H9 (cell line): ENCODE measurements at regions not wholly inside any gene's neighbourhood (a gene's known extent, or its start where the extent isn't known, plus 50 kb on each side); places are given as distances from the start of the nearest gene placed in this dataset.

Source experiments
- DNase-seq: peaks from one replicate; pipeline ENCODE4 v3.0.0-alpha.2; 2017
- H2AFZ ChIP-seq: one replicate; pipeline ENCODE4 v1.6.1; 2013; ENCODE audit warnings: mild to moderate bottlenecking, low read length, control low read depth, moderate library complexity
- H2AK5ac ChIP-seq: 2 replicates; pipeline ENCODE4 v1.6.1; 2013; ENCODE audit warnings: low read length, control low read depth, mixed read lengths; ENCODE audit not compliant: insufficient read length
- H2BK120ac ChIP-seq: one replicate; pipeline ENCODE4 v1.6.1; 2013; ENCODE audit warnings: low read depth, mild to moderate bottlenecking, low read length, control low read depth, inconsistent platforms; ENCODE audit not compliant: poor library complexity, severe bottlenecking
- H2BK12ac ChIP-seq: 2 replicates; pipeline ENCODE4 v1.6.1; 2013; ENCODE audit warnings: low read length, control low read depth, mixed read lengths, low read depth; ENCODE audit not compliant: insufficient read length
- H2BK15ac ChIP-seq: 2 replicates; pipeline ENCODE4 v1.6.1; 2013; ENCODE audit warnings: low read depth, low read length, control low read depth
- H2BK20ac ChIP-seq: one replicate; pipeline ENCODE4 v1.6.1; 2013; ENCODE audit warnings: low read depth, mild to moderate bottlenecking, low read length, control low read depth, inconsistent platforms; ENCODE audit not compliant: poor library complexity, severe bottlenecking
- H2BK5ac ChIP-seq: 2 replicates; pipeline ENCODE4 v1.6.1; 2013; ENCODE audit warnings: low read length, control low read depth, mixed read lengths; ENCODE audit not compliant: insufficient read length
- H3K14ac ChIP-seq: 2 replicates; pipeline ENCODE4 v1.6.1; 2013; ENCODE audit warnings: low read length, control low read depth; ENCODE audit not compliant: insufficient read depth
- H3K18ac ChIP-seq: 2 replicates; pipeline ENCODE4 v1.6.1; 2013; ENCODE audit warnings: low read depth, mild to moderate bottlenecking, mixed read lengths, low read length, control low read depth; ENCODE audit not compliant: insufficient read length
- H3K23ac ChIP-seq: 2 replicates; pipeline ENCODE4 v1.6.1; 2013; ENCODE audit warnings: low read length, control low read depth, mixed read lengths, low read depth; ENCODE audit not compliant: insufficient read length
- H3K23me2 ChIP-seq: 2 replicates; pipeline ENCODE4 v1.6.1; 2013; ENCODE audit warnings: low read depth, mild to moderate bottlenecking, mixed read lengths, low read length, control low read depth; ENCODE audit not compliant: insufficient read length, poor library complexity, severe bottlenecking
- H3K27ac ChIP-seq: 2 replicates; pipeline ENCODE4 v1.5.1; 2013; ENCODE audit warnings: low read length, control low read depth, mixed read lengths, low read depth; ENCODE audit not compliant: insufficient read length
- H3K27me3 ChIP-seq: 2 replicates; pipeline ENCODE4 v1.6.1; 2013; ENCODE audit warnings: low read length, control low read depth, inconsistent platforms; ENCODE audit not compliant: insufficient read depth
- H3K4ac ChIP-seq: 2 replicates; pipeline ENCODE4 v1.6.1; 2013; ENCODE audit warnings: low read depth, mild to moderate bottlenecking, control low read depth, inconsistent platforms, low read length, moderate library complexity
- H3K4me1 ChIP-seq: 2 replicates; pipeline ENCODE4 v1.6.1; 2013; ENCODE audit warnings: low read length, control low read depth, inconsistent platforms; ENCODE audit not compliant: insufficient read depth
- H3K4me2 ChIP-seq: 2 replicates; pipeline ENCODE4 v1.6.1; 2013; ENCODE audit warnings: low read length, control low read depth, mixed read lengths; ENCODE audit not compliant: insufficient read length, insufficient read depth
- H3K56ac ChIP-seq: 2 replicates; pipeline ENCODE4 v1.6.1; 2013; ENCODE audit warnings: low read depth, mild to moderate bottlenecking, mixed read lengths, low read length, control low read depth; ENCODE audit not compliant: insufficient read length
- H3K79me1 ChIP-seq: 2 replicates; pipeline ENCODE4 v1.6.1; 2013; ENCODE audit warnings: low read depth, mild to moderate bottlenecking, moderate library complexity, low read length, control low read depth, inconsistent platforms; ENCODE audit not compliant: insufficient read depth, poor library complexity, severe bottlenecking
- H3K79me2 ChIP-seq: 2 replicates; pipeline ENCODE4 v1.6.1; 2013; ENCODE audit warnings: low read length, control low read depth, inconsistent platforms; ENCODE audit not compliant: insufficient read depth
- H3K9ac ChIP-seq: 2 replicates; pipeline ENCODE4 v1.6.1; 2013; ENCODE audit warnings: low read length, control low read depth, mixed read lengths; ENCODE audit not compliant: insufficient read length; ENCODE audit errors: extremely low read depth
- H3K9me3 ChIP-seq: one replicate; pipeline ENCODE4 v1.6.1; 2013; ENCODE audit warnings: low read depth, low read length, inconsistent platforms; ENCODE audit not compliant: control insufficient read depth
- H3T11ph ChIP-seq: one replicate; pipeline ENCODE4 v1.6.1; 2013; ENCODE audit warnings: mild to moderate bottlenecking, low read length, control low read depth, inconsistent platforms
- H4K20me1 ChIP-seq: one replicate; pipeline ENCODE4 v1.6.1; 2013; ENCODE audit not compliant: control insufficient read depth, insufficient read length, insufficient read depth
- H4K5ac ChIP-seq: 2 replicates; pipeline ENCODE4 v1.6.1; 2013; ENCODE audit warnings: low read depth, mild to moderate bottlenecking, mixed read lengths, low read length, control low read depth; ENCODE audit not compliant: insufficient read length
- H4K8ac ChIP-seq: replicated peaks from 2 replicates; pipeline ENCODE4 v1.6.1; 2013; ENCODE audit warnings: low read length, control low read depth, mixed read lengths, low read depth; ENCODE audit not compliant: insufficient read length
- H4K91ac ChIP-seq: 2 replicates; pipeline ENCODE4 v1.6.1; 2013; ENCODE audit warnings: low read depth, mild to moderate bottlenecking, moderate library complexity, mixed read lengths, low read length, control low read depth; ENCODE audit not compliant: insufficient read length
- H3K27ac Mint-ChIP-seq, 3 experiments: 2 replicates in 2 of 3; 3 replicates in 1 of 3; pipeline ENCODE4 v1.8.0; 2020 to 2021; ENCODE audit warnings: mixed read lengths in 3 of 3, mild to moderate bottlenecking in 1 of 3, moderate library complexity in 1 of 3
- H3K27me3 Mint-ChIP-seq: 2 replicates; pipeline ENCODE4 v1.8.0; 2021; ENCODE audit warnings: low read depth, mild to moderate bottlenecking, moderate library complexity, mixed read lengths
- H3K36me3 Mint-ChIP-seq, 3 experiments: 2 replicates in 2 of 3; 3 replicates in 1 of 3; pipeline ENCODE4 v1.8.0; 2020 to 2021; ENCODE audit warnings: low read depth in 3 of 3, mixed read lengths in 3 of 3; ENCODE audit not compliant: insufficient read depth in 1 of 3
- H3K4me1 Mint-ChIP-seq, 2 experiments: 2 replicates each; pipeline ENCODE4 v1.8.0; 2020; ENCODE audit warnings: mixed read lengths in 2 of 2
- H3K4me3 Mint-ChIP-seq, 2 experiments: 2 replicates in 1 of 2; 3 replicates in 1 of 2; pipeline ENCODE4 v1.8.0; 2020 to 2021; ENCODE audit warnings: mild to moderate bottlenecking in 2 of 2, mixed read lengths in 2 of 2, moderate library complexity in 1 of 2
- H3K9me3 Mint-ChIP-seq, 2 experiments: 2 replicates in 1 of 2; 3 replicates in 1 of 2; pipeline ENCODE4 v1.8.0; 2020; ENCODE audit warnings: mild to moderate bottlenecking in 2 of 2, mixed read lengths in 2 of 2, moderate library complexity in 1 of 2
- CTCF ChIP-seq: fragments of 200-600 bp; sonication (generic); conservative IDR thresholded peaks from 3 replicates; pipeline ENCODE4 v1.8.0; 2021; ENCODE audit warnings: antibody characterized with exemption, mild to moderate bottlenecking
- WGBS: extraction: QIAGEN DNeasy Blood & Tissue Kit; methylation state at CpG from one replicate; pipeline ENCODE4 v1.1.7; 2013; ENCODE audit warnings: missing lambda C conversion rate, low lambda C conversion rate, mixed read lengths; ENCODE audit not compliant: insufficient read length; ENCODE audit errors: extremely low coverage; 5-methylcytosine and 5-hydroxymethylcytosine counted together

GRCh38 chr13:40309881-40310280, 356.6 kb downstream of the FOXO1 start:
- Histone ChIP-seq H3K9me3 (peaks cover 13% of the 10 kb centered on the region), H3K23ac (no peak overlapping the region), H2BK5ac (no peak overlapping the region), H3K9ac (no peak overlapping the region), H3K4ac (no peak overlapping the region), H2BK20ac (no peak overlapping the region), H3K18ac (no peak overlapping the region), H2BK12ac (no peak overlapping the region), H3K14ac (no peak overlapping the region; the same call in 1 of the 2 replicates), H3K79me2 (no peaks in the 10 kb centered on the region), H3K27me3 (no peaks in the 10 kb centered on the region), H4K5ac (no peak overlapping the region), H2AFZ (no peak overlapping the region), H3K23me2 (no peaks in the 10 kb centered on the region), H4K8ac (no peak overlapping the region), H3K79me1 (no peaks in the 10 kb centered on the region), H4K91ac (no peak overlapping the region), H2BK120ac (no peak overlapping the region), H2AK5ac (no peak overlapping the region), H3K4me1 (no peaks in the 10 kb centered on the region; the same call in 1 of the 2 replicates), H3K4me2 (no peak overlapping the region), H3K27ac (no peak overlapping the region), H3K56ac (no peak overlapping the region), H2BK15ac (no peak overlapping the region), H3T11ph (no peak overlapping the region), H4K20me1 (no peaks in the 10 kb centered on the region)
- no peak for DNase-seq
- Mint-ChIP-seq H3K27me3 (peaks cover 3% of the 10 kb centered on the region), H3K36me3 (peaks cover 11 to 32% (median 23%) of the 10 kb centered on the region in 3 experiments), H3K9me3 (peaks cover 24 to 28% of the 10 kb centered on the region in 2 experiments), H3K4me1 (peaks cover 10 to 13% of the 10 kb centered on the region in 2 experiments), H3K27ac (no peak overlapping the region; a peak in 1 of 7 replicates), H3K4me3 (no peak overlapping the region)
- no peak for TF ChIP-seq CTCF
- WGBS, result no CpG with 5 or more reads among the region's 3 CpGs
